CD14-positive monocyte (primary cell): ENCODE measurements at regions not wholly inside any gene's neighbourhood (a gene's known extent, or its start where the extent isn't known, plus 50 kb on each side); places are given as distances from the start of the nearest gene placed in this dataset.

ENCODE experiments used
- DNase-seq, 3 donors: peaks; one replicate each; pipeline ENCODE4 v3.0.0-alpha.2; 2011 to 2022
- H2AFZ ChIP-seq: 2 replicates; pipeline ENCODE4 v1.6.0; 2012; ENCODE audit warnings: mild to moderate bottlenecking, low read depth, low read length, inconsistent platforms; ENCODE audit not compliant: insufficient read depth, poor library complexity, severe bottlenecking
- H3K27ac ChIP-seq, 2 donors: 1 replicate in 1 of 2; 2 replicates in 1 of 2; pipeline ENCODE4 v1.5.1; 2012 to 2013; ENCODE audit warnings: low read length in 2 of 2, control low read depth in 1 of 2, inconsistent platforms in 1 of 2, low read depth in 1 of 2, mild to moderate bottlenecking in 1 of 2
- H3K27me3 ChIP-seq, 2 donors: one replicate each; pipeline versions ENCODE4 v1.6.0 to v1.6.1; 2011 to 2013; ENCODE audit warnings: low read length in 2 of 2; ENCODE audit not compliant: control insufficient read depth in 2 of 2, insufficient read depth in 2 of 2
- H3K36me3 ChIP-seq, 2 donors: replicated peaks in 1 of 2; 1 replicate in 1 of 2; 2 replicates in 1 of 2; pipeline versions ENCODE4 v1.5.1 to v1.6.1; 2012 to 2013; ENCODE audit warnings: low read length in 2 of 2, control low read depth in 1 of 2, inconsistent platforms in 1 of 2, mild to moderate bottlenecking in 1 of 2; ENCODE audit not compliant: insufficient read depth in 2 of 2, control insufficient read depth in 1 of 2
- H3K4me1 ChIP-seq, 2 donors: 1 replicate in 1 of 2; 2 replicates in 1 of 2; pipeline versions ENCODE4 v1.5.1 to v1.6.1; 2012 to 2013; ENCODE audit warnings: low read length in 2 of 2, control low read depth in 1 of 2, inconsistent platforms in 1 of 2, mild to moderate bottlenecking in 1 of 2, moderate library complexity in 1 of 2; ENCODE audit not compliant: insufficient read depth in 2 of 2, control insufficient read depth in 1 of 2
- H3K4me2 ChIP-seq: replicated peaks from 2 replicates; pipeline ENCODE3; 2012; ENCODE audit warnings: low read length, moderate library complexity, mild to moderate bottlenecking; ENCODE audit not compliant: poor library complexity, severe bottlenecking; ENCODE audit errors: extremely low read depth
- H3K4me3 ChIP-seq, 3 experiments: fragments of 200-600 bp in 1 of 3; sonication (generic) in 1 of 3; replicated peaks in 1 of 3; 1 replicate in 2 of 3; 2 replicates in 1 of 3; pipeline ENCODE4 v1.5.1; 2011 to 2013; ENCODE audit warnings: low read length in 3 of 3, mild to moderate bottlenecking in 3 of 3, control low read depth in 2 of 3, low read depth in 2 of 3, inconsistent platforms in 1 of 3, moderate library complexity in 1 of 3
- H3K79me2 ChIP-seq: 2 replicates; pipeline ENCODE4 v1.6.0; 2012; ENCODE audit warnings: mild to moderate bottlenecking, control low read depth, inconsistent platforms, low read length, moderate library complexity; ENCODE audit not compliant: insufficient read depth
- H3K9ac ChIP-seq: 2 replicates; pipeline ENCODE4 v1.6.0; 2017; ENCODE audit warnings: low read length, mild to moderate bottlenecking; ENCODE audit not compliant: insufficient read depth, poor library complexity, severe bottlenecking
- H3K9me3 ChIP-seq, 2 donors: replicated peaks in 1 of 2; 1 replicate in 1 of 2; 2 replicates in 1 of 2; pipeline versions ENCODE4 v1.5.1 to v1.6.1; 2012 to 2013; ENCODE audit warnings: low read length in 2 of 2, control low read depth in 1 of 2; ENCODE audit not compliant: control insufficient read depth in 1 of 2, insufficient read depth in 1 of 2
- H4K20me1 ChIP-seq: 2 replicates; pipeline ENCODE4 v1.6.0; 2012; ENCODE audit warnings: mild to moderate bottlenecking, low read length, control low read depth, moderate library complexity; ENCODE audit not compliant: insufficient read depth
- H3K27ac Mint-ChIP-seq, 7 donors: one replicate each; pipeline ENCODE4 v1.8.0; 2020; ENCODE audit warnings: mild to moderate bottlenecking in 7 of 7, mixed read lengths in 7 of 7, moderate library complexity in 6 of 7, inconsistent platforms in 2 of 7
- H3K27me3 Mint-ChIP-seq, 3 donors: one replicate each; pipeline ENCODE4 v1.8.0; 2021 to 2022; ENCODE audit warnings: low read depth in 3 of 3, mild to moderate bottlenecking in 3 of 3, mixed read lengths in 3 of 3, moderate library complexity in 3 of 3, inconsistent platforms in 1 of 3
- H3K36me3 Mint-ChIP-seq, 2 donors: one replicate each; pipeline ENCODE4 v1.8.0; 2020; ENCODE audit warnings: mixed read lengths in 2 of 2, inconsistent platforms in 1 of 2, mild to moderate bottlenecking in 1 of 2
- H3K4me1 Mint-ChIP-seq: one replicate; pipeline ENCODE4 v1.8.0; 2020; ENCODE audit warnings: mild to moderate bottlenecking, mixed read lengths
- H3K4me3 Mint-ChIP-seq, 2 donors: one replicate each; pipeline ENCODE4 v1.8.0; 2020; ENCODE audit warnings: mild to moderate bottlenecking in 2 of 2, mixed read lengths in 2 of 2, moderate library complexity in 1 of 2
- H3K9me3 Mint-ChIP-seq, 7 donors: one replicate each; pipeline ENCODE4 v1.8.0; 2020 to 2022; ENCODE audit warnings: mixed read lengths in 7 of 7, mild to moderate bottlenecking in 6 of 7, moderate library complexity in 6 of 7, inconsistent platforms in 2 of 7
- WGBS: methylation state at CpG from one replicate; pipeline ENCODE4 v1.1.5; 2013; ENCODE audit warnings: missing lambda C conversion rate; ENCODE audit not compliant: insufficient coverage; 5-methylcytosine and 5-hydroxymethylcytosine counted together
- intact Hi-C, 2 donors: fragments of 100-400 bp; cut with micrococcal nuclease; formaldehyde crosslinking; loops; one replicate each; pipeline versions ENCODE4 v1.15.0 to v1.15.1; 2023
- TF ChIP-seq, protein P1 (sequence below): fragments of 200-600 bp; IDR thresholded peaks from one replicate; pipeline ENCODE4 v1.8.0; 2022; ENCODE audit warnings: antibody characterized with exemption, mild to moderate bottlenecking

DNA sequence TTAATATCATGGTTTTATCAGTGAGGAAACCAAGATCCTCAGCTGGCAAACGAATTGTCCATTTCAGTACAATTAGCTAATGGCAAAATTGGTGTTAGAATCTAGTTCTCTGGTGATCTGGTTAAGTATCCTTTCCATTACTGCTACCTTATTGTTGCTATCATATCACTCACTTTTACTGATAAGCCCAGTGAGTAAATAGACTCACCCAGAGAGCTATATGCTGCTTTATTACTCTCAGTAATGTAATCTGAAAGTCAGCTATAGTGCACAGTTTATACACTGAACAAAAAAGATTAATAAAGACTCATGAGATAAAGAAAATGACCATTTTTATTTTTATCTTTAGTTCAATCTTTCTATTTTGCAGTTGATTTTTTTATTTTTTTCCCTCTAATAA is 95.0 kb downstream of the DMAC1 start:
- no peaks in the 10 kb centered on the region for H3K27me3 ChIP-seq
- H3K4me1 ChIP-seq, result no peaks in the 10 kb centered on the region
- no peak overlapping the region for H3K4me2 ChIP-seq
- intact Hi-C loops, result no loop called here
- H3K4me3 ChIP-seq, result no peak overlapping the region
- Mint-ChIP-seq H3K4me3 (no peak overlapping the region), H3K36me3 (no peaks in the 10 kb centered on the region), H3K27me3 (peaks cover 0 to 3% (median 0%) of the 10 kb centered on the region in 3 donors), H3K27ac (no peak overlapping the region), H3K9me3 (peaks cover 2 to 14% (median 4%) of the 10 kb centered on the region in 7 donors), H3K4me1 (no peaks in the 10 kb centered on the region)
- WGBS, result no CpG with 5 or more reads among the region's 1 CpG
- H4K20me1 ChIP-seq, result no peaks in the 10 kb centered on the region
- H3K27ac ChIP-seq, result no peak overlapping the region
- H3K9ac ChIP-seq, result no peak overlapping the region
- DNase-seq, result no peak
- peaks cover 8 to 11% of the 10 kb centered on the region in 2 donors for H3K9me3 ChIP-seq
- H2AFZ ChIP-seq, result no peak overlapping the region
- TF ChIP-seq, protein P1, sequence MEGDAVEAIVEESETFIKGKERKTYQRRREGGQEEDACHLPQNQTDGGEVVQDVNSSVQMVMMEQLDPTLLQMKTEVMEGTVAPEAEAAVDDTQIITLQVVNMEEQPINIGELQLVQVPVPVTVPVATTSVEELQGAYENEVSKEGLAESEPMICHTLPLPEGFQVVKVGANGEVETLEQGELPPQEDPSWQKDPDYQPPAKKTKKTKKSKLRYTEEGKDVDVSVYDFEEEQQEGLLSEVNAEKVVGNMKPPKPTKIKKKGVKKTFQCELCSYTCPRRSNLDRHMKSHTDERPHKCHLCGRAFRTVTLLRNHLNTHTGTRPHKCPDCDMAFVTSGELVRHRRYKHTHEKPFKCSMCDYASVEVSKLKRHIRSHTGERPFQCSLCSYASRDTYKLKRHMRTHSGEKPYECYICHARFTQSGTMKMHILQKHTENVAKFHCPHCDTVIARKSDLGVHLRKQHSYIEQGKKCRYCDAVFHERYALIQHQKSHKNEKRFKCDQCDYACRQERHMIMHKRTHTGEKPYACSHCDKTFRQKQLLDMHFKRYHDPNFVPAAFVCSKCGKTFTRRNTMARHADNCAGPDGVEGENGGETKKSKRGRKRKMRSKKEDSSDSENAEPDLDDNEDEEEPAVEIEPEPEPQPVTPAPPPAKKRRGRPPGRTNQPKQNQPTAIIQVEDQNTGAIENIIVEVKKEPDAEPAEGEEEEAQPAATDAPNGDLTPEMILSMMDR, result no peak
- H3K36me3 ChIP-seq, result no peaks in the 10 kb centered on the region
- H3K79me2 ChIP-seq, result no peaks in the 10 kb centered on the region

DNA sequence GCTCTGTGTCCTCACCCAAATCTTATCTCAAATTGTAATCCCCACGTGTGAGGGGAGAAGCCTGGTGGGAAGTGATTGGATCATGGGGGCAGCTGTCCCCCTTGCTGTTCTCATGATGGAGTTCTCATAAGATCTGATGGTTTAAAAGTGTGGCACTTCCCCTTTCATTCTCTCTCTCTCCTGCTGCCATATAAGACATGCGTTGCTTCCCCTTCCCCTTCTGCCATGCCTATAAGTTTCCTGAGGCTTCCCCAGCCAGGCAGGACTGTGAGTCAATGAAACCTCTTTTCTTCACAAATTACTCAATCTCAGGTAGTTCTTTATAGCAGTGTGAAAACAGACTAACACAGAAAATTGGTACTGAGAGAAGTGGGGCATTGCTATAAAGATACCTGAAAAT is 107.7 kb downstream of the DMAC1 start:
- peaks cover 2% of the 10 kb centered on the region for H3K4me1 Mint-ChIP-seq
- H3K27ac Mint-ChIP-seq, result no peak overlapping the region
- no peaks in the 10 kb centered on the region for H3K4me1 ChIP-seq
- no peak overlapping the region for H3K27ac ChIP-seq
- DNase-seq, result no peak
- H3K79me2 ChIP-seq, result no peaks in the 10 kb centered on the region
- H3K27me3 ChIP-seq, result no peaks in the 10 kb centered on the region
- H3K4me3 ChIP-seq, result no peak overlapping the region
- H4K20me1 ChIP-seq, result no peaks in the 10 kb centered on the region
- no peak overlapping the region for H3K4me3 Mint-ChIP-seq
- H3K4me2 ChIP-seq, result no peak overlapping the region
- TF ChIP-seq, protein P1, result no peak
- H3K36me3 ChIP-seq, result no peaks in the 10 kb centered on the region
- H3K9me3 Mint-ChIP-seq, result peaks cover 0 to 6% (median 2%) of the 10 kb centered on the region in 7 donors
- no peak overlapping the region for H2AFZ ChIP-seq
- intact Hi-C loops, result no loop called here
- no CpG with 5 or more reads among the region's 2 CpGs for WGBS
- no peaks in the 10 kb centered on the region for H3K27me3 Mint-ChIP-seq
- peaks cover 0 to 3% of the 10 kb centered on the region in 2 donors for H3K9me3 ChIP-seq
- no peaks in the 10 kb centered on the region for H3K36me3 Mint-ChIP-seq
- no peak overlapping the region for H3K9ac ChIP-seq
